NCI-H2029 treated with DMSO at 0.1 percent for 48 hours (cell line): ENCODE measurements at regions not wholly inside any gene's neighbourhood (a gene's known extent, or its start where the extent isn't known, plus 50 kb on each side); places are given as distances from the start of the nearest gene placed in this dataset.
A peak's percentile ranks its signal among the peaks of the same experiment; 100 is the strongest.
"Not testable (repeated sequence)": the region's sequence is repeated elsewhere in the genome, so short reads cannot be mapped to it uniquely, and the experiment has no call there.

Experiments used
- DNase-seq: peaks from one replicate; lab custom pipeline; 2025; lab: John Stamatoyannopoulos, UW

GRCh38 chr21:14754682-14755081 is 208.6 kb upstream of the SAMSN1 start:
- DNase-seq, result no peak

- DNase-seq, result no peak
Measured at GRCh38 chr21:14754259-14754604, 208.1 kb upstream of the SAMSN1 start.

GRCh38 chr21:14753466-14754258 is 207.5 kb upstream of the SAMSN1 start:
- no peak for DNase-seq

- no peak for DNase-seq
Measured at GRCh38 chr21:14753069-14753465, 207.0 kb upstream of the SAMSN1 start.

GRCh38 chr21:14752345-14752909 is 206.3 kb upstream of the SAMSN1 start:
- no peak for DNase-seq

- no peak for DNase-seq
Measured at GRCh38 chr21:14751602-14752344, 205.7 kb upstream of the SAMSN1 start.

- no peak for DNase-seq
Measured at GRCh38 chr21:14751011-14751410, 204.9 kb upstream of the SAMSN1 start.

GRCh38 chr21:14750041-14750440 is 203.9 kb upstream of the SAMSN1 start:
- no peak for DNase-seq

GRCh38 chr21:14748662-14749061 is 202.5 kb upstream of the SAMSN1 start:
- DNase-seq, result no peak

GRCh38 chr21:14744368-14744767 is 198.3 kb upstream of the SAMSN1 start:
- no peak for DNase-seq

GRCh38 chr21:14742119-14742518 is 196.0 kb upstream of the SAMSN1 start:
- DNase-seq, result no peak

- no peak for DNase-seq
Measured at GRCh38 chr21:14741256-14741655, 195.1 kb upstream of the SAMSN1 start.

- no peak for DNase-seq
Measured at GRCh38 chr21:14740692-14741091, 194.6 kb upstream of the SAMSN1 start.

- DNase-seq, result no peak
Measured at GRCh38 chr21:14740116-14740515, 194.0 kb upstream of the SAMSN1 start.

- DNase-seq, result no peak
Measured at GRCh38 chr21:14739590-14739989, 193.5 kb upstream of the SAMSN1 start.

- not testable (repeated sequence) for DNase-seq
Measured at GRCh38 chr21:14738576-14738975, 192.5 kb upstream of the SAMSN1 start.

- DNase-seq, result peak; percentile 20
Measured at GRCh38 chr21:14737922-14738321, 191.8 kb upstream of the SAMSN1 start.

GRCh38 chr21:14737284-14737691 is 191.2 kb upstream of the SAMSN1 start:
- no peak for DNase-seq

- DNase-seq, result no peak
Measured at GRCh38 chr21:14736672-14737071, 190.6 kb upstream of the SAMSN1 start.

GRCh38 chr21:14736162-14736561 is 190.0 kb upstream of the SAMSN1 start:
- no peak for DNase-seq

- no peak for DNase-seq
Measured at GRCh38 chr21:14734833-14735232, 188.7 kb upstream of the SAMSN1 start.

GRCh38 chr21:14734191-14734590 is 188.1 kb upstream of the SAMSN1 start:
- DNase-seq, result no peak

- DNase-seq, result no peak
Measured at GRCh38 chr21:14725219-14725618, 179.1 kb upstream of the SAMSN1 start.
